Memory B cell (primary cell): ENCODE measurements at regions not wholly inside any gene's neighbourhood (a gene's known extent, or its start where the extent isn't known, plus 50 kb on each side); places are given as distances from the start of the nearest gene placed in this dataset.

Experiments used
- ATAC-seq: fragments of 150-1000 bp; cut with Tn5 transposase; 2 replicates; pipeline ENCODE4 v1.10.0; 2021; ENCODE audit warnings: low read depth, mild to moderate bottlenecking, moderate library complexity
- DNase-seq, 2 donors: peaks; one replicate each; pipeline ENCODE4 v3.0.0; 2022; ENCODE audit warnings: low spot score in 2 of 2
- H3K27ac Mint-ChIP-seq: one replicate; pipeline ENCODE4 v1.8.0; 2022; ENCODE audit warnings: mild to moderate bottlenecking, moderate library complexity, mixed read lengths
- H3K27me3 Mint-ChIP-seq: one replicate; pipeline ENCODE4 v1.8.0; 2022; ENCODE audit warnings: mixed read lengths
- H3K36me3 Mint-ChIP-seq: one replicate; pipeline ENCODE4 v1.8.0; 2022; ENCODE audit warnings: mild to moderate bottlenecking, mixed read lengths
- H3K4me1 Mint-ChIP-seq: one replicate; pipeline ENCODE4 v1.8.0; 2022; ENCODE audit warnings: mixed read lengths
- H3K4me3 Mint-ChIP-seq: one replicate; pipeline ENCODE4 v1.8.0; 2022; ENCODE audit warnings: mild to moderate bottlenecking, moderate library complexity, mixed read lengths
- H3K9me3 Mint-ChIP-seq: one replicate; pipeline ENCODE4 v1.8.0; 2022; ENCODE audit warnings: mixed read lengths

DNA sequence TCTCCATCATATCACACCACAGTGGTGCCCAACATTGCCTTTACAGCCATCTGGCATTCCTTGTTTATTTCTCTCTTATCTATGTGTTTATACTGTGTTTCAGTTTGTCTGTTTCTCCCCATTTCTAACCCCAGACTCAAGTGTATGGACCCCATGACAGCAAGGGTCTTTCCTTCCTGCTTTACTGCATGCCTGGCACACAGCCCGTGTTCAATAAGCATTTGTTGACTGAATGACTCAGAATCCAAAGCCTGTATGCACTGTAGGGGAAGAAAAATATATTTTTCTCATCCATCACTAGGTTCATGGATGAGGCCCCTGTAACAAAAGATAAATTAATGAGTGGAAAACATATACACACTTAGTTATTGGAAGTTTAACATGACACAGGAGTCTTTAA is 190.8 kb upstream of the SEMA6A start:
- peaks cover 4% of the 10 kb centered on the region for H3K4me1 Mint-ChIP-seq
- DNase-seq, result no peak
- H3K27me3 Mint-ChIP-seq, result peaks cover 8% of the 10 kb centered on the region
- no peak overlapping the region for H3K4me3 Mint-ChIP-seq
- no peaks in the 10 kb centered on the region for H3K9me3 Mint-ChIP-seq
- no peak overlapping the region for H3K27ac Mint-ChIP-seq
- no peaks in the 10 kb centered on the region for H3K36me3 Mint-ChIP-seq
- no peak for ATAC-seq

DNA sequence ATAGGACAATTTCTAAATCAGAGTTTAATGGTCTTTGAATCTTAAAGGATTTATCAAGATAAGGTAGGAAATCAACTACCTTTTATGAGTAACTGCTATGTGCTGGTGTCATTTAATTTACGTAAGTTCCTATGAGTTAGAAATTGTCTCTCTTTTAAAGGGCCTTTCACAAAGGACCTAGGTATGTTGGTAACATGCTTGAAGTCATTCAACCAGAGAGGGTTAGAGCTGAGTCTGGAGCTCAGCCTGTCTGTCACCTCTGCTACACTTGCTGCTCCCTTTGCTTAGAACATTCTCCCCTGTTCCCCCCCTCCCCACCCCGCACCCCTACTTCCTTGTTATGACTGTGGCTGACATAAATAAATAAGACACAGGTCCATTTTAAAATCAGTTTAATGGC is 190.3 kb upstream of the SEMA6A start:
- no peak overlapping the region for H3K4me3 Mint-ChIP-seq
- H3K27me3 Mint-ChIP-seq, result peaks cover 8% of the 10 kb centered on the region
- no peaks in the 10 kb centered on the region for H3K36me3 Mint-ChIP-seq
- no peaks in the 10 kb centered on the region for H3K9me3 Mint-ChIP-seq
- H3K27ac Mint-ChIP-seq, result no peak overlapping the region
- DNase-seq (no peak), ATAC-seq (no peak)
- peaks cover 4% of the 10 kb centered on the region for H3K4me1 Mint-ChIP-seq

DNA sequence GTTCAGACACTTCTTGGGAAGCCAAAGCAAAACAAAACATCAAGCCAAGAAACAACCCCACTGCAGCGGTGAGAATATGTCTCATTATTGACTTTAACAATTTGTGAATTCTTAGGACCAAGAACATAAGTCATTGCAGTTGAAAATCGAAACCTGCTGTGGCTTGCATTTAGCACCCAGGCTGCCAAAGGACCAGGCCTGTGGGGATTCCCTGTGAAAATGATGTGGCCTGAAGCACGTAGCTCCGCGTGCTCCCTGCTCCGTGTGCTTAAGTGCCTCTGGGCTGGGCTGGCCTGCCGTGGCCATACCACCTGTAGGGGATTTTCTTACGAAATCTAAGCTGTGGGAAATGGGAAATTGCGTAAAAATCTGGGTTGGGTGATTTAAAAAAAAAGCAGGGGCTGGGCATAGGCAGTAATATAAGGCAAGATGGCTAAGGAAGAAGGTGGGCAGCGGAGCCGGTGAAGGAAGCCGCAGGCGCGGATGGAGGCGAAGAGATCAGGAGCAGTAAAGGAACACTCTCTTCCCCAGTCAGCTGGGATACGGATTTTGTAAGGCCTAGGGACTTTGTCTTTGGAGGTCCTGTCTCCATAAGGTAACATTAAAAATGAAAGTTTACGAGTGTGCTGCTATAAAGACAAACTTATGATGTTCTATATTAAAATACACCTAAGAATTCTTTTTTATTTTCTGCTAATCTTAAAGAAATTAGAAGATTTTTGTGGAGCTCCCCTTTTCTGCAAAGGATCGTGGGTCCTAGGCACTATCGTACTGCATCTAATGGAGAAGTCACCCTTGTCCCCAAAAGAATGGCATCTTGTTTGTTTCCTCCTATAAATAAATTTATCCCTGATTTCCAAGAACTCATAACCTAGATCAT is 189.6 kb upstream of the SEMA6A start:
- Mint-ChIP-seq H3K36me3 (no peaks in the 10 kb centered on the region), H3K4me3 (no peak overlapping the region), H3K9me3 (no peaks in the 10 kb centered on the region), H3K4me1 (peaks cover 4% of the 10 kb centered on the region), H3K27ac (no peak overlapping the region), H3K27me3 (peaks cover 8% of the 10 kb centered on the region)
- ATAC-seq (no peak), DNase-seq (no peak)

DNA sequence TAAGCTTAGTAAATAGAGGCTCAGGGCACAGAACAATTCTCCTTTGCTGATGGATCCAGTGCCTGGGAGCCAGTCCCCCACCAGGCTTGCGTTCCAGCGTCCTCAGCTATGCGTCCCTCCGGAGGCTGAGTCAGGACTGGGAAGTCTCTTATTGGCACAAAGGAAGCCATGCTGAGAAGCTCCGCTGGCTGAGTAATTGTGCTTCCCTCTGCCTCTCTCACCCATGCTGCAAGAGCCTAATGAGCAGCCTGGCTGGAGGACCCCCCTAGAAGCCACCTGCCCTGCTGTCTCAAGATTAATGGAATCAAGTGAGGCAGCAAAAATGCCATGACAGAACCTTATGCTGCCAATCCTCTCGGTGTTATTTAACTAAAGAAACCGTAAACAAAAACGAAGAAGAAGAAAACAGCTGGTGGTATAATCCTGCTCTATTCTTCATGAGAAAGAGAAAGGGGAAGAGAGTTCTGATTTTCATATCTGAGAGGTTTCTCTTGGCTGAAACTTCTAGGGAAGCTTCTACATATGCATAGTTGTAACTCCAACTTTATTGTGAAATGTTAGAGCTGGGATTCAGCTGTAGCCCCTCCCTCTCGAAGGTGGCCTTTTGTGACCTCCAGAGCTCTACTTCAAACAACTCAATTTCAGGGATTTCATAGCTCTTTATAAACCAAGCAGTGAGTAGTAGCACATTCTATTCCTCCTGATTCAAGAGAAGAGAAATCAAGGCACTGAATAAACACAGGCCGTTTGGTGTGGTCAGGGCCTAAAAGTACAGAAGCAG is 185.4 kb upstream of the SEMA6A start:
- peaks cover 4% of the 10 kb centered on the region for H3K4me1 Mint-ChIP-seq
- no peak overlapping the region for H3K4me3 Mint-ChIP-seq
- H3K36me3 Mint-ChIP-seq, result no peaks in the 10 kb centered on the region
- ATAC-seq (no peak), DNase-seq (no peak)
- H3K27ac Mint-ChIP-seq, result no peak overlapping the region
- H3K9me3 Mint-ChIP-seq, result no peaks in the 10 kb centered on the region
- peaks cover 4% of the 10 kb centered on the region for H3K27me3 Mint-ChIP-seq

DNA sequence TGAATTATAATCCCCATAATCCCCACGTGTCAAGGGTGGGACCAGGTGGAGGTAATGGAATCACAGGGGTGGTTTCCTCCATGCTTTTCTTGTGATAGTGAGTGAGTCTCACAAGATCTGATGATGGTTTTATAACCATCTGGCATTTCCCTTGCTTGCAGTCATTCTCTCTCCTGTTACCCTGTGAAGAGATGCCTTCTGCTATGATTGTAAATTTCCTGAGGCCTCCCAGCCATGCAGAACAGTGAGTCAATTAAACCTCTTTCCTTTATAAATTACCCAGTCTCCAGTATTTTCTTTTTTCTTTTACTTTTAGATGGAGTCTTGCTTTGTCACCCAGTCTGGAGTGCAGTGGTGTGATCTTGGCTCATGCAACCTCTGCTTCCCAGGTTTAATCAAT is 182.7 kb upstream of the SEMA6A start:
- H3K4me1 Mint-ChIP-seq, result no peaks in the 10 kb centered on the region
- no peak overlapping the region for H3K27ac Mint-ChIP-seq
- no peak for ATAC-seq
- DNase-seq, result no peak
- H3K4me3 Mint-ChIP-seq, result no peak overlapping the region
- H3K9me3 Mint-ChIP-seq, result no peaks in the 10 kb centered on the region
- H3K36me3 Mint-ChIP-seq, result no peaks in the 10 kb centered on the region
- H3K27me3 Mint-ChIP-seq, result no peaks in the 10 kb centered on the region

DNA sequence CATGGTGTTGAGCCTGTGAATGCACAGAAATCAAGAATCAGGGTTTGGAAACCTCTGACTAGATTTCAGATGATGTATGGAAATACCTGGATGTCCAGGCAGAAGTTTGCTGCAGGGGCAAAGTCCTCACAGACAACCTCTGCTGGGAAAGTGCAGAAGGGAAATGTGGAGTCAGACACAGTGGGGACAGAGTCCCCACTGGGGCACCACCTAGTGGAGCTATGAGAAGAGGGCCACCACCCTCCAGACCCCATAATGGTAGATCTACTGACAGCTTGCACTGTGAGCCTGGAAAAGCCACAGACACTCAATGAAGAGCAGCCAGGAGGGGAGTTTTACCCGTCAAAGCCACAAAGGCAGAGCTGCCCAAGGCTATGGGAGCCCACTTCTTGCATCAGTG is 181.9 kb upstream of the SEMA6A start:
- DNase-seq (no peak), ATAC-seq (no peak)
- H3K4me3 Mint-ChIP-seq, result no peak overlapping the region
- H3K9me3 Mint-ChIP-seq, result no peaks in the 10 kb centered on the region
- no peaks in the 10 kb centered on the region for H3K27me3 Mint-ChIP-seq
- H3K27ac Mint-ChIP-seq, result no peak overlapping the region
- H3K4me1 Mint-ChIP-seq, result no peaks in the 10 kb centered on the region
- no peaks in the 10 kb centered on the region for H3K36me3 Mint-ChIP-seq

DNA sequence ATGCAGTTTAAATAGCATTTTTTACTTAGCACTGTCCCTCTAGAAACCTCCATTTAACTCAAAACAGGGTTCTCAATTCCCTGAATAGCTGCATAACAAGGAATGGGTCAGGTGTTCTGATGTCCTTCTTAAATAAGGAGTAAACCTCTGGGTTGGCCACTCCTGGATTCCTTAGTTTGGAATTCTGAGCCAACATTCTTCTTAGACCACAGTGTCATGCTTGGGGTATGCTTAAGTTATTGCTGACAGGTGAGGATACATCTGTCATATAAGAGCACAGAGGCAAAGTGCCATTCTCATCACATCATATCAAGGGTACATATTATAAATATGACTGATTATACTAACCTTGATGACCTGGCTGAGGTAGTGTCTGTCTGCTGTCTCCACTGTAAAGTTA is 179.9 kb upstream of the SEMA6A start:
- DNase-seq, result no peak
- Mint-ChIP-seq H3K27ac (no peak overlapping the region), H3K27me3 (no peaks in the 10 kb centered on the region), H3K4me3 (no peak overlapping the region), H3K9me3 (no peaks in the 10 kb centered on the region), H3K4me1 (no peaks in the 10 kb centered on the region), H3K36me3 (no peaks in the 10 kb centered on the region)
- no peak for ATAC-seq

DNA sequence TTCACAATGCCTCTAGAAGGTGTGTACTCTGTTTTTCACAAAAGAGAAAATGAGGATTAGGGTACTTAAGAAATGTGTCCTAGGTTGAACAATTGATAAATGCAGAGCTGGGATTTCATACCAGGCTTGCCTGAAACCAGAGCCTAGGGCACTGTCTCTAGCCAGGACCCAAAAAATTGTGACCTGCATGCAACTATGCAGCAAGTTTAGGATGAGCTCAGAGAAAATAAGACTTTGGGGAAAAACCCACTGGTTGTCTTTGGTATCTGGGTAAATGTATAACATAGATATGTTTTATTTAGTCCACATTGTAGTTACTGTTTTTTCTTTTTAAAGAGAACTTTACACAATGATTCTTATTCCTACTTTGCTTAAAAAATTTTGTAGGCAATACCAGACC is 177.1 kb upstream of the SEMA6A start:
- ATAC-seq (no peak), DNase-seq (no peak)
- H3K4me3 Mint-ChIP-seq, result no peak overlapping the region
- H3K36me3 Mint-ChIP-seq, result no peaks in the 10 kb centered on the region
- H3K27ac Mint-ChIP-seq, result no peak overlapping the region
- no peaks in the 10 kb centered on the region for H3K27me3 Mint-ChIP-seq
- no peaks in the 10 kb centered on the region for H3K4me1 Mint-ChIP-seq
- no peaks in the 10 kb centered on the region for H3K9me3 Mint-ChIP-seq

DNA sequence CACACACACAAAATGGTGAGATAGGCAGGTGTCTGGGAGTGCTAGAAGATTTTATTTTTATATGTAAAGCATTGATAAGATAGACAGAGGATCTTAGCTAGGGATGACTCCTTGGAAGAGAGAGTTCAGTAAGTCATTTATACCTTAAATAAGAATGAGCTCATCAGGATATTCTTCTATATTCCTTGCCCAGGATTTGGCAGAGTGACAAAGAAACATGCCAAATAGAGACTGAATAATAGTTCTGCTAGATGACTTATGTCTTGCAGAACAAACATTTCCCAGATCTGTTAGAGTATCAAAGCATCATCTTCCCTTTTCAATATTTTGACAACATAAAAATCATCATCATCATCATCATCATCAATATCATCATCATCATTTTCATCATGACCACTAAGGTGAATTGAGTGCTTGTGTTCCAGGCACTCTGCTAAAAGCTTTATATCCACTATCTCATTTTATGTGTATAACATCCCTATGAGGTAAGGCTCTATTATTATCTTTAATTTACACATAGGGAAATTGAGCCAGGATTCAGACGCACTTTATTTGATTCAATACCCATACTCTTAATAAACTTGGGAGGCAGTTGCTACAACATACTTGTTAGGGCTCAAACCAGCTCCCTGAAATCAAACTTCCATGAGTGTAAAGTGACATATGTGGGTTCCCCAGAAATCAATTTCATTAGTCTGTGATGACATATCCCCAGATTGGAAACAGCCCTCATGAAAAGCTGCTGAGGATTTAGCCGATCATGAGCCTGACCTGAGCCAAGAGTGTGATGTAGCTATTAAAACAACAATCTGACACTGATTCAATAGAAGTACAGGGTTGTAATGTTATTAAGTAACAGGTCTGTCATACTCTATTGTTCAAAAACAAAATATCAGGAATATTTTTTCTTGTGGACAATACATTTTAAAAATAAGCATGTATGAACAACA is 176.3 kb upstream of the SEMA6A start:
- H3K36me3 Mint-ChIP-seq, result no peaks in the 10 kb centered on the region
- no peak overlapping the region for H3K4me3 Mint-ChIP-seq
- no peaks in the 10 kb centered on the region for H3K4me1 Mint-ChIP-seq
- DNase-seq (no peak), ATAC-seq (no peak)
- H3K27ac Mint-ChIP-seq, result no peak overlapping the region
- no peaks in the 10 kb centered on the region for H3K27me3 Mint-ChIP-seq
- H3K9me3 Mint-ChIP-seq, result no peaks in the 10 kb centered on the region

DNA sequence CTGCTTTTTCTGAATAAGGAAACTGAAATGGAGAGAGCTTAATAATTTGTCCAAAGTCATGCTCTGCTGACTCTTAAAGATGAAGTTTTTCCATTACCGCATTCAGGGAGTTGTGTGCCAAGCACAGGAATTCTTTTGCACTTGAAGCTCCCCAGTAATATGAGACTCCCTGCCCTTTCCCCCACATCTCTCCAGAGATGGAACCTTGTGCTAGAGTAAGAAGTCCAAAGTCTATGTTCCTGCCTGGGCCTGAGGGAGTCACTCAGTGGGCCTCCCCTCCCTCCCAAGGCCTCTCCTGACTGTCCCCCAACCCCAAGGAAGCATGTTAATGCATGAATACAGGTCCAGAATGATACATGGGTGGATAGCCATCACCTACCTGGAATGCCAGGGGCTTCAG is 173.3 kb upstream of the SEMA6A start:
- no peaks in the 10 kb centered on the region for H3K36me3 Mint-ChIP-seq
- H3K27me3 Mint-ChIP-seq, result no peaks in the 10 kb centered on the region
- H3K4me1 Mint-ChIP-seq, result no peaks in the 10 kb centered on the region
- H3K9me3 Mint-ChIP-seq, result peaks cover 7% of the 10 kb centered on the region
- H3K4me3 Mint-ChIP-seq, result no peak overlapping the region
- ATAC-seq, result no peak
- H3K27ac Mint-ChIP-seq, result no peak overlapping the region
- no peak for DNase-seq

DNA sequence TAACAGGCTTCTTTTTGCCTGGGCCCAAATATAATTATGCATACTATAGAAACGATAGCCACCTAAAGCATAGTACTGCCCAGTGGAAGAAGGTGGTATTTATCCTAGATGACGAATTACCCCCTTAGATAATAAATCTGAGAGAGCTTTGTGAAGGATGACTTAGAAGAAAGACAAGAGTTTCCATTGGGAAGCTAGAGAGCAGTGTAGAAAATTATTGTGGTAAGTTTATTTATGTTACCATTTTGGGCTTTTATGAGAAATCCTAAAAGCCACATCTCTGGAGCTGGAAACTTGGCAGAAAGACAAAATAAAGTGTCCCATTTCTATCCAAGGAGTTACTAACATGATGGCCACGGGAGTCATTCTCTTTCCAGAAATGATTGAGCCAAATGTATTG is 172.0 kb upstream of the SEMA6A start:
- Mint-ChIP-seq H3K9me3 (peaks cover 7% of the 10 kb centered on the region), H3K27ac (no peak overlapping the region), H3K27me3 (no peaks in the 10 kb centered on the region), H3K4me3 (no peak overlapping the region), H3K4me1 (no peaks in the 10 kb centered on the region), H3K36me3 (no peaks in the 10 kb centered on the region)
- no peak for DNase-seq
- no peak for ATAC-seq

DNA sequence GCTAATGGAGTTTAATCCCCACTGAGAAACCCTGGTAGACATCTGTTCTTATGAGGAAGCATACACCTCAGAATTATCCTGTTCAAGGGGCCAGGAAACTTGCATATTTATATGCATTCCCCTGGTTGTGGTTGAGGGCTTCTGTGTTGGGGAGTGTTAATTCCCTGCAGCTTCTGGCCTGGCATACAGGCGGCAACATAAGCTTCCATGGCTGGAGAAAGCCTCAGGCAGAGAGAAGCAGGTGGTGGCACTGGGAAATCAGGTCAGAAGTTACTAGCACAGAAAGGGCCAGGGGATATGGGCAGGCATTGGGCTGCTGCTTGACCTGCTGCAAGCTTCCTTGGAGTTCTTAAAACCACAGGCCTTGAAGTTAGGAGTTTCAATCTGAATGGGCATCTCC is 166.1 kb upstream of the SEMA6A start:
- Mint-ChIP-seq H3K36me3 (no peaks in the 10 kb centered on the region), H3K4me1 (no peaks in the 10 kb centered on the region), H3K4me3 (no peak overlapping the region), H3K27ac (no peak overlapping the region), H3K27me3 (peaks cover 5% of the 10 kb centered on the region), H3K9me3 (peaks cover 7% of the 10 kb centered on the region)
- ATAC-seq (no peak), DNase-seq (no peak)

DNA sequence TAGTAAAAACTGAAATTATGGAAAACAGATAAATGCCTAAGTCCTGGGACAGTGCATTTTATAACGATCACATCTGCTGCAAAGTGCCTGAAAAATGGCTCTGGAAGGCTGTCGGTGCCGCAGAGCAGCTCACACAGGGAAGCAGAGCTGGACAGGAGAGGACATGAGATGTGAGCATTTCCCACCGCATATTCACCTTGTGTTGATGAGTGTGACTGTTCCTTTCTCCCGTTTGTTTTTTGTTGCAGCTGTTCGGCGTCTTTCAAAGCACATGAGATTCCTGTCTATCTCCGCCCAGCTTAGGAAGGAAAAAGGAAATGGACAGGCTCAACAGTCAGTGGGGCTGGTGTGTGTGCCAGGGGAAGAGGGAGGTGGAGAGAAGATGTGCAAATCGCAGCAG is 164.9 kb upstream of the SEMA6A start:
- no peak overlapping the region for H3K27ac Mint-ChIP-seq
- no peaks in the 10 kb centered on the region for H3K36me3 Mint-ChIP-seq
- peaks cover 7% of the 10 kb centered on the region for H3K9me3 Mint-ChIP-seq
- ATAC-seq (no peak), DNase-seq (no peak)
- H3K4me1 Mint-ChIP-seq, result no peaks in the 10 kb centered on the region
- no peak overlapping the region for H3K4me3 Mint-ChIP-seq
- H3K27me3 Mint-ChIP-seq, result peaks cover 5% of the 10 kb centered on the region
